ENCODE measurements at regions not wholly inside any gene's neighbourhood (a gene's known extent, or its start where the extent isn't known, plus 50 kb on each side); places are given as distances from the start of the nearest gene placed in this dataset.
"Not testable (repeated sequence)": the region's sequence is repeated elsewhere in the genome, so short reads cannot be mapped to it uniquely, and the experiment has no call there.

GRCh38 chr15:24835301-24835700 lies 119.5 kb upstream of the SNRPN start:
- no peak for DNase-seq (ENCODE audit: low read depth in 3 of 3)

- DNase-seq (ENCODE audit: low read depth in 3 of 3): no peak
Observed at GRCh38 chr15:24848050-24848449, 106.7 kb upstream of the SNRPN start.

- DNase-seq (ENCODE audit: low read depth in 3 of 3): no peak
Observed at GRCh38 chr15:24856397-24857390, 98.1 kb upstream of the SNRPN start.

- no peak for DNase-seq (ENCODE audit: low read depth in 3 of 3)
Observed at GRCh38 chr15:24857763-24858162, 97.0 kb upstream of the SNRPN start.

- DNase-seq (ENCODE audit: low read depth in 3 of 3): not testable (repeated sequence)
Observed at GRCh38 chr15:24858183-24858582, 96.6 kb upstream of the SNRPN start.

- no peak for DNase-seq (ENCODE audit: low read depth in 3 of 3)
Observed at GRCh38 chr15:24858737-24859601, 95.8 kb upstream of the SNRPN start.

GRCh38 chr15:24861014-24861690 lies 93.6 kb upstream of the SNRPN start:
- DNase-seq (ENCODE audit: low read depth in 3 of 3): no peak

GRCh38 chr15:24862726-24863521 lies 91.9 kb upstream of the SNRPN start:
- no peak for DNase-seq (ENCODE audit: low read depth in 3 of 3)

GRCh38 chr15:24865303-24865702 lies 89.5 kb upstream of the SNRPN start:
- DNase-seq (ENCODE audit: low read depth in 3 of 3): no peak

GRCh38 chr15:24877174-24877573 lies 77.6 kb upstream of the SNRPN start:
- no peak for DNase-seq (ENCODE audit: low read depth in 3 of 3)

GRCh38 chr15:24878153-24878552 lies 76.6 kb upstream of the SNRPN start:
- no peak for DNase-seq (ENCODE audit: low read depth in 3 of 3)

- DNase-seq (ENCODE audit: low read depth in 3 of 3): no peak
Observed at GRCh38 chr15:24879492-24879891, 75.3 kb upstream of the SNRPN start.

- no peak for DNase-seq (ENCODE audit: low read depth in 3 of 3)
Observed at GRCh38 chr15:24880663-24881062, 74.1 kb upstream of the SNRPN start.

- no peak for DNase-seq (ENCODE audit: low read depth in 3 of 3)
Observed at GRCh38 chr15:24886538-24886937, 68.2 kb upstream of the SNRPN start.

GRCh38 chr15:24898715-24899272 lies 56.0 kb upstream of the SNRPN start:
- no peak for DNase-seq (ENCODE audit: low read depth in 3 of 3)

- no peak for DNase-seq (ENCODE audit: low read depth in 3 of 3)
Observed at GRCh38 chr15:24899367-24899766, 55.4 kb upstream of the SNRPN start.

GRCh38 chr15:24899795-24900194 lies 55.0 kb upstream of the SNRPN start:
- no peak for DNase-seq (ENCODE audit: low read depth in 3 of 3)

GRCh38 chr15:24901409-24901808 lies 53.4 kb upstream of the SNRPN start:
- no peak for DNase-seq (ENCODE audit: low read depth in 3 of 3)
